ENCODE measurements at regions not wholly inside any gene's neighbourhood (a gene's known extent, or its start where the extent isn't known, plus 50 kb on each side); places are given as distances from the start of the nearest gene placed in this dataset.

DNA sequence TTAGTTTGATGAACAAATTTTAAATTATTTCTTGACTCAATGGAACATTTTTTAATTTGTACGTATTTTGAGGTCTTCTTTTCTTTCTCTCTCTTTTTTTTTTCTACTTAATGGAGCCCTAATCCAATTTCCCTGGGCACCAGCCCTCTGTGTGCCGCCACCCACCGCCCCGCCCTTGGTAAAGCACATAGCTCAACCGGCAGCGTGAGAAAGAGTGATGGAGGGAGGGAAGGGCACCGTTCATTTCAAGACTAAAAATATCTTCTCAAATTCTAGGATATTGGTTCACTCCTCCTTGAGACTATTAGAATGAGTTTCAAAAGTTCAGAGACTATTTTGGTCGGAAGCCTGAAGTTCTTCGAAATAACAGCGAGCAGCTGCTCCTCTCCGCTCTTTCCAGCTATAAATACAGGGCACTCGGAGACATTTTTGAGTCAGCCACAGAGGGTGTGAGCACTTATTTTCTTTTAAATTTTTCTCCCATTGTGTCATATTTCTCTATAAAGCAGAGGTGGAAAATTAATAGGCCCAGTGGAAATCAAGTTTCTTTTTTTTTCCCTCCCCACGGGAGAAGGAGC, 731.7 kb upstream of the ID2 start:
- Histone ChIP-seq H3K4me3 (no peak overlapping the region), H3K4me1 (no peaks in the 10 kb centered on the region), H3K27me3 (no peaks in the 10 kb centered on the region), H3K27ac (no peak overlapping the region), H3K36me3 (no peaks in the 10 kb centered on the region), H3K9me3 (no peaks in the 10 kb centered on the region)
- no peak for TF ChIP-seq POLR2A (IDR thresholded peaks at IDR 0.05)
- TF ChIP-seq, protein P1, sequence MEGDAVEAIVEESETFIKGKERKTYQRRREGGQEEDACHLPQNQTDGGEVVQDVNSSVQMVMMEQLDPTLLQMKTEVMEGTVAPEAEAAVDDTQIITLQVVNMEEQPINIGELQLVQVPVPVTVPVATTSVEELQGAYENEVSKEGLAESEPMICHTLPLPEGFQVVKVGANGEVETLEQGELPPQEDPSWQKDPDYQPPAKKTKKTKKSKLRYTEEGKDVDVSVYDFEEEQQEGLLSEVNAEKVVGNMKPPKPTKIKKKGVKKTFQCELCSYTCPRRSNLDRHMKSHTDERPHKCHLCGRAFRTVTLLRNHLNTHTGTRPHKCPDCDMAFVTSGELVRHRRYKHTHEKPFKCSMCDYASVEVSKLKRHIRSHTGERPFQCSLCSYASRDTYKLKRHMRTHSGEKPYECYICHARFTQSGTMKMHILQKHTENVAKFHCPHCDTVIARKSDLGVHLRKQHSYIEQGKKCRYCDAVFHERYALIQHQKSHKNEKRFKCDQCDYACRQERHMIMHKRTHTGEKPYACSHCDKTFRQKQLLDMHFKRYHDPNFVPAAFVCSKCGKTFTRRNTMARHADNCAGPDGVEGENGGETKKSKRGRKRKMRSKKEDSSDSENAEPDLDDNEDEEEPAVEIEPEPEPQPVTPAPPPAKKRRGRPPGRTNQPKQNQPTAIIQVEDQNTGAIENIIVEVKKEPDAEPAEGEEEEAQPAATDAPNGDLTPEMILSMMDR (IDR thresholded peaks at IDR 0.05): no peak
- DNase-seq: no peak
- intact Hi-C loops (cut with DNase I; ENCODE audit: low total_unique reads): no loop called here

DNA sequence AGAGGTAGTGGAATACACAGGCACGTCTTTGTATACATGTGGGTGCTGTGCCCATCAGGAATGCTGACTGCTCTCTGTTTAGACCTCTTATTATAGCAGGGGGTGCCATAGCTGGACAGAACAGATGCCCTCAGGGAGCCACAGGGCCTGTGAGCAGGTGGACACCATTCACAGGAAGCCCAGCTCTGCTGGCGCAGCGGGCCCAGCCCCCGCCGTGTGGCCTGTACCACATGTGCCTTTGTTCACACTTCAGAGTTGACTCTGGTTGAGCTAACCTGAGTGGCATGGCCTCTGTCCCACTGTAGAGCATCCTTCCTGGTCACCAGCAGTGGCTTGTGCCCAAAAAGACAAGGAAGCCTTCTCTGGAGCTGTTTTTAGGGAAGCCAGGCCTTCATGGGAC, 730.9 kb upstream of the ID2 start:
- no peak for TF ChIP-seq POLR2A (IDR thresholded peaks at IDR 0.05)
- TF ChIP-seq, protein P1 (IDR thresholded peaks at IDR 0.05): no peak

DNA sequence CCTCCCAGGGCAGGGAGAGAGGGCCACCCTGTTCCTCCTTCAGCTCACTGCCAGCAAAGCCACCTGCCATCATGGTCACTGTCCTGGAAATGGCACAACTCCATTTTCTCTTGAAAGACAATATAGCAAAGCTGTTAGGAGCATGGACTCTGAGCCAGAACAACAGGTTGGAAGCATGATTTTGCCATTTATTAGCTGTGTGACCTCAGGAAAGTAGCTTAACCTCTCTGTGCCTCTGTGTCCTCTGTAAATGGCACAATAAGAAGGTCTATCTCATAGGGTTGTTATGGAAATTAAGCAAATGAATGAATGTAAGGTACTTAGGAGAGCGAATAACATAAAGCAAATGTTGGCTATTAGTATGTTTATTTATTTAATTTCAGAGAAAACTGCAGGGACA, 730.4 kb upstream of the ID2 start:
- no peak for DNase-seq

More for the DNA sequence above, 730.9 kb upstream of the ID2 start:
- Histone ChIP-seq H3K9me3 (no peaks in the 10 kb centered on the region), H3K27me3 (no peaks in the 10 kb centered on the region), H3K4me1 (no peaks in the 10 kb centered on the region), H3K27ac (no peak overlapping the region), H3K36me3 (no peaks in the 10 kb centered on the region), H3K4me3 (no peak overlapping the region)
- DNase-seq: no peak
- intact Hi-C loops (cut with DNase I; ENCODE audit: low total_unique reads): no loop called here

DNA sequence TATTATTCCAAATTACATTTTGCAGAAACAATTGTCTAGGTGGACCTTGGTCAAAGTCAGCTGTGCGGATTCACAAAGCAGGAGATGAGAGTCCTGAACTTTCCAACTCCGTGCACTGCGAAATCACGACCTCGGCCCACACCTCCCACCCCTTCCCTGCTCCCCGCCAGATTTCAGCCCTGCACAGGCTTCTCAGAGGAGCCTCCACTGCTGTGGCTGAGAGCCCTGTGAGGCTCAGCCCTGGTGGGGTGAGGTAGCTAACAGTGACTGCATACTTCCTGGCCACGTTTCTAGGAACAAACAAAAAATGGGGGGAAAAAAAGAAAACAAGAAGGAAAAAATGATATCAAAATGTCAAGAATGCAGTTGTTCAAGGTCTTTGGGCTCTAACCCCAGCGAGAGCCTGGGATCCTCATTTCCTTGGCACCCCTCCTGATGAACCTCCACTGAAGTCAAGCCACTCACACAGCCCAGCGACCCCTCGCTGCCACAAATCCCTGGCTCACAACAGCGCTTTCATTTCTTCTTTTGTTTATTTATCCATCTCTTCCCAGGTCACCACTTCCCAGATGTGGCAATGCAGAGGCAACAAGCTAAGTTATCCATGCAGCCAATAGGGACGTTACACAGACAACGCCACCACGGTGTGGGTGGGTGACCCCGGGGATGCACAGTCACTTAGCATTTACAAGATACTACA, 729.7 kb upstream of the ID2 start:
- Histone ChIP-seq H3K27ac (no peak overlapping the region), H3K36me3 (no peaks in the 10 kb centered on the region), H3K4me3 (no peak overlapping the region), H3K27me3 (no peaks in the 10 kb centered on the region), H3K4me1 (no peaks in the 10 kb centered on the region), H3K9me3 (no peaks in the 10 kb centered on the region)
- intact Hi-C loops (cut with DNase I; ENCODE audit: low total_unique reads): no loop called here
- no peak for TF ChIP-seq POLR2A (IDR thresholded peaks at IDR 0.05)
- TF ChIP-seq, protein P1 (IDR thresholded peaks at IDR 0.05): no peak
- DNase-seq: no peak

More for the DNA sequence above, 730.4 kb upstream of the ID2 start:
- Histone ChIP-seq H3K9me3 (no peaks in the 10 kb centered on the region), H3K36me3 (no peaks in the 10 kb centered on the region), H3K27ac (no peak overlapping the region), H3K4me1 (no peaks in the 10 kb centered on the region), H3K27me3 (no peaks in the 10 kb centered on the region), H3K4me3 (no peak overlapping the region)
- intact Hi-C loops (cut with DNase I; ENCODE audit: low total_unique reads): no loop called here
- no peak for TF ChIP-seq POLR2A (IDR thresholded peaks at IDR 0.05)
- TF ChIP-seq, protein P1 (IDR thresholded peaks at IDR 0.05): no peak

DNA sequence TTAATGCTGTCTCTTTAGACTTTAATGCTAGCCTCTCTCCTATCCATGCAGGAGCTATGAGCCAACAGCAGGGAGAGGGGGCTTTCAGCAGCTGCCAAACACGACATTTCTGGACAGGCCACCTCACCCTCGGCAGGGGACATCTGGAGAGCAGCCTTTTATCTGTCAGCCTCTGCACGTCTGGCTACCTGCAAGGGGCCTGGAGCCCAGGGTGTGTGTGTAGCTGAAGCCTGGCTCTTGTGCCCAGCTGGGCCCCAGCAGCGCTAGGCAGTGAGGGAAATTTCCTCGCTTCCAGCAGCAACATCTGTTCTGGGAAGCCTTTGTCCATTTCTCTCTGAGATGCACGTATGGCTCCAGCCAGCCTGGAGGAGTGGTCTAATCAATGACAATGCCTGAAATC, 728.7 kb upstream of the ID2 start:
- no peak for TF ChIP-seq POLR2A (IDR thresholded peaks at IDR 0.05)
- TF ChIP-seq, protein P1 (IDR thresholded peaks at IDR 0.05): no peak
- Histone ChIP-seq H3K4me1 (no peaks in the 10 kb centered on the region), H3K9me3 (no peaks in the 10 kb centered on the region), H3K27me3 (no peaks in the 10 kb centered on the region), H3K36me3 (no peaks in the 10 kb centered on the region), H3K4me3 (no peak overlapping the region), H3K27ac (no peak overlapping the region)
- no peak for DNase-seq
- intact Hi-C loops (cut with DNase I; ENCODE audit: low total_unique reads): no loop called here
